HepG2 (cell line): ENCODE measurements at regions not wholly inside any gene's neighbourhood (a gene's known extent, or its start where the extent isn't known, plus 50 kb on each side); places are given as distances from the start of the nearest gene placed in this dataset.

ENCODE experiments used
- FOXM1 ChIP-seq: sonication (generic); formaldehyde crosslinking; IDR thresholded peaks from 2 replicates; pipeline ENCODE4 v1.5.0; 2020; ENCODE audit warnings: missing genetic modification reagents
- HDAC6 ChIP-seq: fragments of 200-600 bp; sonication (generic); IDR thresholded peaks from 2 replicates; pipeline ENCODE4 v1.7.0; 2017; ENCODE audit warnings: mild to moderate bottlenecking, antibody characterized with exemption, low read length, low read depth
- HOXA7 ChIP-seq: sonication (generic); formaldehyde crosslinking; IDR thresholded peaks from 2 replicates; pipeline ENCODE4 v1.8.1; 2022; ENCODE audit warnings: mild to moderate bottlenecking, missing genetic modification reagents, moderate library complexity
- ISL2 ChIP-seq: sonication (generic); formaldehyde crosslinking; IDR thresholded peaks from 2 replicates; pipeline ENCODE4 v1.5.0; 2020; ENCODE audit warnings: missing genetic modification reagents
- JUNB ChIP-seq: sonication (generic); formaldehyde crosslinking; IDR thresholded peaks from 2 replicates; pipeline ENCODE4 v1.8.0; 2022; ENCODE audit warnings: missing genetic modification reagents, mild to moderate bottlenecking, borderline replicate concordance
- KLF16 ChIP-seq, 2 experiments: sonication (generic) in 1 of 2; formaldehyde crosslinking in 1 of 2; IDR thresholded peaks; 2 replicates each; pipeline versions ENCODE4 v1.6.1 to v1.8.0; 2016 to 2023; ENCODE audit warnings: missing genetic modification reagents in 2 of 2, missing compliant biosample characterization in 1 of 2
- MAFG ChIP-seq: sonication (generic); formaldehyde crosslinking; IDR thresholded peaks from 2 replicates; pipeline ENCODE4 v1.5.1; 2020; ENCODE audit warnings: mild to moderate bottlenecking, missing genetic modification reagents
- SAFB2 ChIP-seq: sonication (generic); formaldehyde crosslinking; IDR thresholded peaks from 2 replicates; pipeline ENCODE4 v1.5.1; 2020; ENCODE audit warnings: missing genetic modification reagents, low read depth, mild to moderate bottlenecking, borderline replicate concordance
- SIX4 ChIP-seq: sonication (generic); formaldehyde crosslinking; IDR thresholded peaks from 2 replicates; pipeline ENCODE4 v1.4.0; 2020; ENCODE audit warnings: missing genetic modification reagents
- ZNF263 ChIP-seq: sonication (generic); formaldehyde crosslinking; IDR thresholded peaks from 2 replicates; pipeline ENCODE4 v1.4.0; 2020; ENCODE audit warnings: missing genetic modification reagents
- ZNF367 ChIP-seq: sonication (generic); formaldehyde crosslinking; IDR thresholded peaks from 2 replicates; pipeline ENCODE4 v1.4.0; 2020; ENCODE audit warnings: missing genetic modification reagents, borderline replicate concordance
- ZNF589 ChIP-seq: sonication (generic); formaldehyde crosslinking; conservative IDR thresholded peaks from 2 replicates; pipeline ENCODE4 v1.8.0; 2022; ENCODE audit warnings: mild to moderate bottlenecking, moderate library complexity, missing genetic modification reagents
- TF ChIP-seq, protein P1 (sequence below): sonication (generic); formaldehyde crosslinking; IDR thresholded peaks from 2 replicates; pipeline ENCODE4 v1.5.0; 2020; ENCODE audit warnings: mild to moderate bottlenecking, missing genetic modification reagents, moderate library complexity
- TF ChIP-seq, protein P2 (sequence below): fragments of 450-650 bp; IDR thresholded peaks from 2 replicates; pipeline ENCODE4 v1.6.1; 2017

DNA sequence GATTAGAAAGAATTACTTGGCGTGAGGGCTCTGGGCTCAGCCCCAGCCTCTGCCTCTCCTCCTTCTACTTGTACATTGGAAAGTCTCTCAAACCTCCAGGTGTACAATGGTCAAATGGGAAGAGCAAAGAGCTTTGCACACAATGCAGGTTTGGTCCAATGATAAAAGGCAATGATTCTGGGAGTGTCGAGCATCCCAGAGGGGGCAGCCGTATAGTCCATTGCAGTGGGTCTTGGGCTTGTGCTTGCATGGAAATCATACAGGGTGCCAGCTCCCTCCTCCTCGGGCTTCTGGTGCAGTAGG, 98.0 kb upstream of the NCK2 start:
- TF ChIP-seq HDAC6 (no peak), ISL2 (no peak), SIX4 (CRISPR knock-in tag) (no peak), JUNB (no peak), ZNF589 (no peak), SAFB2 (CRISPR knock-in tag) (no peak), KLF16 (CRISPR knock-in tag; IDR thresholded peaks at IDR 0.05) (no peak), MAFG (no peak), ZNF367 (CRISPR knock-in tag) (no peak), ZNF263 (CRISPR knock-in tag) (no peak), FOXM1 (CRISPR knock-in tag) (no peak), HOXA7 (CRISPR knock-in tag) (no peak)
- TF ChIP-seq, protein P1, sequence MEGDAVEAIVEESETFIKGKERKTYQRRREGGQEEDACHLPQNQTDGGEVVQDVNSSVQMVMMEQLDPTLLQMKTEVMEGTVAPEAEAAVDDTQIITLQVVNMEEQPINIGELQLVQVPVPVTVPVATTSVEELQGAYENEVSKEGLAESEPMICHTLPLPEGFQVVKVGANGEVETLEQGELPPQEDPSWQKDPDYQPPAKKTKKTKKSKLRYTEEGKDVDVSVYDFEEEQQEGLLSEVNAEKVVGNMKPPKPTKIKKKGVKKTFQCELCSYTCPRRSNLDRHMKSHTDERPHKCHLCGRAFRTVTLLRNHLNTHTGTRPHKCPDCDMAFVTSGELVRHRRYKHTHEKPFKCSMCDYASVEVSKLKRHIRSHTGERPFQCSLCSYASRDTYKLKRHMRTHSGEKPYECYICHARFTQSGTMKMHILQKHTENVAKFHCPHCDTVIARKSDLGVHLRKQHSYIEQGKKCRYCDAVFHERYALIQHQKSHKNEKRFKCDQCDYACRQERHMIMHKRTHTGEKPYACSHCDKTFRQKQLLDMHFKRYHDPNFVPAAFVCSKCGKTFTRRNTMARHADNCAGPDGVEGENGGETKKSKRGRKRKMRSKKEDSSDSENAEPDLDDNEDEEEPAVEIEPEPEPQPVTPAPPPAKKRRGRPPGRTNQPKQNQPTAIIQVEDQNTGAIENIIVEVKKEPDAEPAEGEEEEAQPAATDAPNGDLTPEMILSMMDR (CRISPR knock-in tag): no peak
- TF ChIP-seq, protein P2, sequence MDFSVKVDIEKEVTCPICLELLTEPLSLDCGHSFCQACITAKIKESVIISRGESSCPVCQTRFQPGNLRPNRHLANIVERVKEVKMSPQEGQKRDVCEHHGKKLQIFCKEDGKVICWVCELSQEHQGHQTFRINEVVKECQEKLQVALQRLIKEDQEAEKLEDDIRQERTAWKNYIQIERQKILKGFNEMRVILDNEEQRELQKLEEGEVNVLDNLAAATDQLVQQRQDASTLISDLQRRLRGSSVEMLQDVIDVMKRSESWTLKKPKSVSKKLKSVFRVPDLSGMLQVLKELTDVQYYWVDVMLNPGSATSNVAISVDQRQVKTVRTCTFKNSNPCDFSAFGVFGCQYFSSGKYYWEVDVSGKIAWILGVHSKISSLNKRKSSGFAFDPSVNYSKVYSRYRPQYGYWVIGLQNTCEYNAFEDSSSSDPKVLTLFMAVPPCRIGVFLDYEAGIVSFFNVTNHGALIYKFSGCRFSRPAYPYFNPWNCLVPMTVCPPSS: no peak
